ENCODE measurements at regions not wholly inside any gene's neighbourhood (a gene's known extent, or its start where the extent isn't known, plus 50 kb on each side); places are given as distances from the start of the nearest gene placed in this dataset.

GRCh38 chr2:121110924-121111323, 174.1 kb downstream of the TFCP2L1 start:
- no peak for TF ChIP-seq CTCF (IDR thresholded peaks at IDR 0.05)
- no peaks in the 10 kb centered on the region for H3K4me1 ChIP-seq (ENCODE audit: low read depth)
- no peak for DNase-seq
- intact Hi-C loops (cut with DNase I, micrococcal nuclease): no loop called here
- H3K4me3 ChIP-seq: no peak overlapping the region
- no peaks in the 10 kb centered on the region for H3K9me3 ChIP-seq
- no peak for ATAC-seq
- no peaks in the 10 kb centered on the region for H3K36me3 ChIP-seq (ENCODE audit: low read depth)

GRCh38 chr2:121118951-121119350, 166.1 kb downstream of the TFCP2L1 start:
- DNase-seq (no peak), ATAC-seq (no peak)
- Histone ChIP-seq H3K36me3 (ENCODE audit: low read depth) (no peaks in the 10 kb centered on the region), H3K4me3 (no peak overlapping the region), H3K4me1 (ENCODE audit: low read depth) (no peaks in the 10 kb centered on the region), H3K9me3 (no peaks in the 10 kb centered on the region)
- TF ChIP-seq CTCF (IDR thresholded peaks at IDR 0.05): no peak
- intact Hi-C loops (cut with DNase I, micrococcal nuclease): no loop called here

GRCh38 chr2:121120411-121120810, 164.6 kb downstream of the TFCP2L1 start:
- no peak for DNase-seq
- H3K4me3 ChIP-seq: no peak overlapping the region
- no peak for TF ChIP-seq CTCF (IDR thresholded peaks at IDR 0.05)
- ATAC-seq: no peak
- H3K4me1 ChIP-seq (ENCODE audit: low read depth): no peaks in the 10 kb centered on the region
- intact Hi-C loops (cut with DNase I, micrococcal nuclease): no loop called here
- H3K9me3 ChIP-seq: no peaks in the 10 kb centered on the region
- no peaks in the 10 kb centered on the region for H3K36me3 ChIP-seq (ENCODE audit: low read depth)

- DNase-seq: no peak
- no peak for TF ChIP-seq CTCF (IDR thresholded peaks at IDR 0.05)
- intact Hi-C loops (cut with DNase I, micrococcal nuclease): no loop called here
- Histone ChIP-seq H3K4me1 (ENCODE audit: low read depth) (no peaks in the 10 kb centered on the region), H3K4me3 (no peak overlapping the region), H3K36me3 (ENCODE audit: low read depth) (no peaks in the 10 kb centered on the region), H3K9me3 (no peaks in the 10 kb centered on the region)
- ATAC-seq: no peak
These were observed 164.0 kb downstream of the TFCP2L1 start for GRCh38 chr2:121120991-121121390.

GRCh38 chr2:121121661-121122060, 163.3 kb downstream of the TFCP2L1 start:
- TF ChIP-seq CTCF (IDR thresholded peaks at IDR 0.05): no peak
- intact Hi-C loops (cut with DNase I, micrococcal nuclease): no loop called here
- no peaks in the 10 kb centered on the region for H3K9me3 ChIP-seq
- no peak overlapping the region for H3K4me3 ChIP-seq
- no peaks in the 10 kb centered on the region for H3K4me1 ChIP-seq (ENCODE audit: low read depth)
- DNase-seq: no peak
- no peak for ATAC-seq
- no peaks in the 10 kb centered on the region for H3K36me3 ChIP-seq (ENCODE audit: low read depth)

- Histone ChIP-seq H3K4me1 (ENCODE audit: low read depth) (peaks cover 4% of the 10 kb centered on the region), H3K9me3 (no peaks in the 10 kb centered on the region), H3K36me3 (ENCODE audit: low read depth) (no peaks in the 10 kb centered on the region), H3K4me3 (no peak overlapping the region)
- no peak for TF ChIP-seq CTCF (IDR thresholded peaks at IDR 0.05)
- DNase-seq (no peak), ATAC-seq (no peak)
- intact Hi-C loops (cut with DNase I, micrococcal nuclease): no loop called here
These were observed 161.7 kb downstream of the TFCP2L1 start for GRCh38 chr2:121123268-121123667.
